WTC11 (cell line): ENCODE measurements at regions not wholly inside any gene's neighbourhood (a gene's known extent, or its start where the extent isn't known, plus 50 kb on each side); places are given as distances from the start of the nearest gene placed in this dataset. TPM values are rescaled to one million over a fixed set of nuclear protein-coding genes. Genes with fewer than 3 reads are reported as not detected.

Experiments used
- microRNA-seq: library from miRNA; unstranded; fragments of <30 nt; microRNA quantifications from one replicate; pipeline ENCODE4 v1.2.0, GENCODE V29; 2022; ENCODE audit warnings: borderline number of aligned reads

Small RNA genes lying in the stretch of these regions (microRNA-seq; reads per million reads assigned to microRNA genes)
- gene MIR3660: not detected
